ENCODE measurements at regions not wholly inside any gene's neighbourhood (a gene's known extent, or its start where the extent isn't known, plus 50 kb on each side); places are given as distances from the start of the nearest gene placed in this dataset.

GRCh38 chr13:44012910-44013757, 133.4 kb downstream of the LACC1 start:
- no peak for TF ChIP-seq GATA3 (IDR thresholded peaks at IDR 0.05; ENCODE audit: low read depth, low read length)
- no peak for TF ChIP-seq GATA2 (IDR thresholded peaks at IDR 0.05; ENCODE audit: low read depth, low read length)

- TF ChIP-seq GATA3 (IDR thresholded peaks at IDR 0.05; ENCODE audit: low read depth, low read length) (no peak), GATA2 (IDR thresholded peaks at IDR 0.05; ENCODE audit: low read depth, low read length) (no peak)
Observed at GRCh38 chr13:44013758-44014291, 134.1 kb downstream of the LACC1 start.

GRCh38 chr13:44014501-44014900, 134.8 kb downstream of the LACC1 start:
- TF ChIP-seq GATA2 (IDR thresholded peaks at IDR 0.05; ENCODE audit: low read depth, low read length) (no peak), GATA3 (IDR thresholded peaks at IDR 0.05; ENCODE audit: low read depth, low read length) (no peak)

- no peak for TF ChIP-seq GATA3 (IDR thresholded peaks at IDR 0.05; ENCODE audit: low read depth, low read length)
- TF ChIP-seq GATA2 (IDR thresholded peaks at IDR 0.05; ENCODE audit: low read depth, low read length): no peak
Observed at GRCh38 chr13:44015118-44015517, 135.4 kb downstream of the LACC1 start.

- TF ChIP-seq GATA3 (IDR thresholded peaks at IDR 0.05; ENCODE audit: low read depth, low read length) (no peak), GATA2 (IDR thresholded peaks at IDR 0.05; ENCODE audit: low read depth, low read length) (no peak)
Observed at GRCh38 chr13:44015811-44016210, 136.1 kb downstream of the LACC1 start.

GRCh38 chr13:44017756-44018309, 138.1 kb downstream of the LACC1 start:
- TF ChIP-seq GATA2 (IDR thresholded peaks at IDR 0.05; ENCODE audit: low read depth, low read length) (no peak), GATA3 (IDR thresholded peaks at IDR 0.05; ENCODE audit: low read depth, low read length) (no peak)

GRCh38 chr13:44019651-44020050, 139.9 kb downstream of the LACC1 start:
- no peak for TF ChIP-seq GATA2 (IDR thresholded peaks at IDR 0.05; ENCODE audit: low read depth, low read length)
- no peak for TF ChIP-seq GATA3 (IDR thresholded peaks at IDR 0.05; ENCODE audit: low read depth, low read length)

GRCh38 chr13:44021422-44021821, 141.7 kb downstream of the LACC1 start:
- TF ChIP-seq GATA3 (IDR thresholded peaks at IDR 0.05; ENCODE audit: low read depth, low read length) (no peak), GATA2 (IDR thresholded peaks at IDR 0.05; ENCODE audit: low read depth, low read length) (no peak)

- TF ChIP-seq GATA2 (IDR thresholded peaks at IDR 0.05; ENCODE audit: low read depth, low read length): no peak
- TF ChIP-seq GATA3 (IDR thresholded peaks at IDR 0.05; ENCODE audit: low read depth, low read length): no peak
Observed at GRCh38 chr13:44022196-44022595, 142.5 kb downstream of the LACC1 start.

- TF ChIP-seq GATA3 (IDR thresholded peaks at IDR 0.05; ENCODE audit: low read depth, low read length): no peak
- TF ChIP-seq GATA2 (IDR thresholded peaks at IDR 0.05; ENCODE audit: low read depth, low read length): no peak
Observed at GRCh38 chr13:44024167-44024845, 144.6 kb downstream of the LACC1 start.

GRCh38 chr13:44024846-44025195, 145.1 kb downstream of the LACC1 start:
- TF ChIP-seq GATA3 (IDR thresholded peaks at IDR 0.05; ENCODE audit: low read depth, low read length) (no peak), GATA2 (IDR thresholded peaks at IDR 0.05; ENCODE audit: low read depth, low read length) (no peak)

GRCh38 chr13:44026194-44026593, 146.5 kb downstream of the LACC1 start:
- no peak for TF ChIP-seq GATA3 (IDR thresholded peaks at IDR 0.05; ENCODE audit: low read depth, low read length)
- TF ChIP-seq GATA2 (IDR thresholded peaks at IDR 0.05; ENCODE audit: low read depth, low read length): no peak

GRCh38 chr13:44028734-44029133, 149.0 kb downstream of the LACC1 start:
- TF ChIP-seq GATA3 (IDR thresholded peaks at IDR 0.05; ENCODE audit: low read depth, low read length) (no peak), GATA2 (IDR thresholded peaks at IDR 0.05; ENCODE audit: low read depth, low read length) (no peak)

GRCh38 chr13:44030615-44031014, 150.9 kb downstream of the LACC1 start:
- TF ChIP-seq GATA2 (IDR thresholded peaks at IDR 0.05; ENCODE audit: low read depth, low read length) (no peak), GATA3 (IDR thresholded peaks at IDR 0.05; ENCODE audit: low read depth, low read length) (no peak)
